ENCODE measurements at regions not wholly inside any gene's neighbourhood (a gene's known extent, or its start where the extent isn't known, plus 50 kb on each side); places are given as distances from the start of the nearest gene placed in this dataset.

DNA sequence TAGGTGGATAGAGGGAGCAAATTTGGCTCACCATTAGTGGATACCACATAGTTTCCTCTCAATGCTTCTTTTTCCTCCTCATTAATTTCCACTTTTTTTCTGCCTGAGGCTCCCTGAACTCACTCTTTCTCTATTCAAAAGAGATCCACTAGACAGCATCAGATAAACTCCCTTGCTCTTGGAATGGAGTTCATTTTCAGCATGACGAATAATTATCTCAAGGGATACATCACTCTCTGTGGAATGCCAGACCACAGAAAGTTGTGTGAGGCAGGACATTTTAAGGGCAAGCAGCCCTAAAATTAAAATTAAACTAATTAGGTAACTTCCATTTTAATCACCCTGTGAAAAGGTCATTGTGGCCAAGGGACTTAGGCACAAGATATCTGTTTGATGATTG, 1920.1 kb upstream of the CELF4 start:
- TF ChIP-seq, protein P1, sequence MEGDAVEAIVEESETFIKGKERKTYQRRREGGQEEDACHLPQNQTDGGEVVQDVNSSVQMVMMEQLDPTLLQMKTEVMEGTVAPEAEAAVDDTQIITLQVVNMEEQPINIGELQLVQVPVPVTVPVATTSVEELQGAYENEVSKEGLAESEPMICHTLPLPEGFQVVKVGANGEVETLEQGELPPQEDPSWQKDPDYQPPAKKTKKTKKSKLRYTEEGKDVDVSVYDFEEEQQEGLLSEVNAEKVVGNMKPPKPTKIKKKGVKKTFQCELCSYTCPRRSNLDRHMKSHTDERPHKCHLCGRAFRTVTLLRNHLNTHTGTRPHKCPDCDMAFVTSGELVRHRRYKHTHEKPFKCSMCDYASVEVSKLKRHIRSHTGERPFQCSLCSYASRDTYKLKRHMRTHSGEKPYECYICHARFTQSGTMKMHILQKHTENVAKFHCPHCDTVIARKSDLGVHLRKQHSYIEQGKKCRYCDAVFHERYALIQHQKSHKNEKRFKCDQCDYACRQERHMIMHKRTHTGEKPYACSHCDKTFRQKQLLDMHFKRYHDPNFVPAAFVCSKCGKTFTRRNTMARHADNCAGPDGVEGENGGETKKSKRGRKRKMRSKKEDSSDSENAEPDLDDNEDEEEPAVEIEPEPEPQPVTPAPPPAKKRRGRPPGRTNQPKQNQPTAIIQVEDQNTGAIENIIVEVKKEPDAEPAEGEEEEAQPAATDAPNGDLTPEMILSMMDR (IDR thresholded peaks at IDR 0.05): no peak
- no peak for TF ChIP-seq POLR2A (IDR thresholded peaks at IDR 0.05)
